ENCODE measurements at regions not wholly inside any gene's neighbourhood (a gene's known extent, or its start where the extent isn't known, plus 50 kb on each side); places are given as distances from the start of the nearest gene placed in this dataset.
"Not testable (repeated sequence)": the region's sequence is repeated elsewhere in the genome, so short reads cannot be mapped to it uniquely, and the experiment has no call there.

DNA sequence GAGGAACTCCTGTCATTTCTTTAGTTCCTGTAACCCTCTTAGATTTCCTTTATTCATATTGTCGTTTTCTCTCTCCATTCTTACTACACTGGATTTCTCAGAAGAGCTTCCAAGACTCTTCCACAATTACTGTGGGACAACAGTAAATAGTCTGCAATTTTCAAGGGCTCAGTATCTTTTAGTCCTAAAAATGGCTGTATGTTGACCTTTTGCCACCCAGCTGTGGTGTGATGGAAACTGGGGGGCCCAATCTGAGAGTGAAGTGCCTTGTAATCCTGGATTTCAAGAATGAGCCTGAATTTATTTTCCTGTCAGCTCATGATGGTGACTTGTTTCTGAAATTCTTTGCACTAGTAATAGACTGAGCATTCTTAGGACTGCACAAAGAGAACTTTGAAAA lies 277.6 kb upstream of the RASGRP1 start:
- Histone ChIP-seq H3K27ac (ENCODE audit: low read depth, low read length) (no peak overlapping the region), H3K27me3 (ENCODE audit: insufficient read depth, low read length) (no peaks in the 10 kb centered on the region), H2AFZ (ENCODE audit: low read length, unreplicated experiment) (no peak overlapping the region), H3K4me3 (ENCODE audit: low read depth, low read length) (no peak overlapping the region), H3K4me1 (ENCODE audit: control insufficient read depth, insufficient read depth, low read length, unreplicated experiment) (peaks cover 27% of the 10 kb centered on the region), H3K79me2 (ENCODE audit: control insufficient read depth, insufficient read depth, low read length, unreplicated experiment) (no peaks in the 10 kb centered on the region), H3K36me3 (ENCODE audit: insufficient read depth, low read length) (no peaks in the 10 kb centered on the region)

DNA sequence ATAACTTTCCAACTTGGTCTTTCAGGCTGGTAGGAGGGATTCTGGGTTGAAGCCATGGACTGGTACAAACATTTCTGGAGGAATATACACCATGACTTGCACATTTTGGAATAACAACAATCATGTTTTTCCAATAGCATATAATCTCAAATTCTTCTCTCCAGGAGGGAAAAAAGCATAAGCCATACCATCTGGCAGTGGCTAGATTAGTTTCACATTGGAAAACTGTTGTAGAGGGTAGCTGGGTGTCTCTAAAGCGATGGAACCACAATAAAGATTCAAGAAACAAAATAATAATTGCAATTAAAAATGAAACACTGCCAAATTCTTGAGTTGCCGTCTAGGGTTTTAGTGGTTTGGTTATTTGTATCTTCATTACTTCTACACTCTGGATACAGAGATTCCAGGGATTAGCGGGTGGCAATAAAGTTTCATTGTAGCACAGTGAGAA lies 278.5 kb upstream of the RASGRP1 start:
- peaks cover 27% of the 10 kb centered on the region for H3K4me1 ChIP-seq (ENCODE audit: control insufficient read depth, insufficient read depth, low read length, unreplicated experiment)
- no peaks in the 10 kb centered on the region for H3K27me3 ChIP-seq (ENCODE audit: insufficient read depth, low read length)
- H3K36me3 ChIP-seq (ENCODE audit: insufficient read depth, low read length) = no peaks in the 10 kb centered on the region
- 0 out of 2 replicates have a peak overlapping the region, but pooled peaks have one; percentile 6 for H3K4me3 ChIP-seq (ENCODE audit: low read depth, low read length)
- peak overlapping the region; percentile 50 for H3K27ac ChIP-seq (ENCODE audit: low read depth, low read length)
- no peaks in the 10 kb centered on the region for H3K79me2 ChIP-seq (ENCODE audit: control insufficient read depth, insufficient read depth, low read length, unreplicated experiment)
- peak overlapping the region; percentile 70 for H2AFZ ChIP-seq (ENCODE audit: low read length, unreplicated experiment)

DNA sequence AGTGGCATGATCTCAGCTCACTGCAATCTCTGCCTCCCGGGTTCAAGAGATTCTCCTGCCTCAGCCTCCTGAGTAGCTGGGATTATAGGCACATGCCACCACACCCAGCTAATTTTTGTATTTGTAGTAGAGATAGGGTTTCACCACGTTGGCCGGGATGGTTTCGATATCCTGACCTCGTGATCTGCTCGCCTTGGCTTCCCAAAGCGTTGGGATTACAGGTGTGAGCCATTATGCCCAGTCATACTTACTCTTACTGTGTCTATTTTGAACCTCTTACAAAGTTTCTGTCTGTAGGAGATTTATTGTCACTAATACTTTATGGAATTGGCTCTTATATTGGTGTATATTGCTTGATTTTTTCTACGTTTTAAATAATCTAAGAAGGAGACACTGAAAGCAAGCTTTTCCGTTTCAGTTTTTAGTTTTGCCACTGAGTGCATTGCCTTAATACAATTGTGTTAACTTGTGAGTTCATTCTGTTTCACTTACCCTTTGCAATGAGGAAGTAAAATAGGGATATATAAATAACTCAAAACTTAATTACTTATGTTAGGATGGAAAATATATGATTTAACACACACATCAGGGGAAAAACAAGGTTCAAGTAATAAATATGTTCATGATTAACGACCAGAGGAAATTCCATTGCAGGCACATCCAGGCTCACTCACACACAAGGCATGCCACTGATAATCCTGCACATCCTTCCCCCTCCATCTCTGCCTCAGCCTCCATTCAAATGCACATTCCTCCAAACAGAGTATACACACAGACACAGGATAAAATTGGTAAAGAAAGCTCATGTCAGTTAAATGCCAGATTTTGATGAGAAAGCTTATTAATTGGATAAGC lies 279.3 kb upstream of the RASGRP1 start:
- no peaks in the 10 kb centered on the region for H3K79me2 ChIP-seq (ENCODE audit: control insufficient read depth, insufficient read depth, low read length, unreplicated experiment)
- H3K27me3 ChIP-seq (ENCODE audit: insufficient read depth, low read length) = no peaks in the 10 kb centered on the region
- H2AFZ ChIP-seq (ENCODE audit: low read length, unreplicated experiment) = peak overlapping the region; percentile 89
- no peaks in the 10 kb centered on the region for H3K36me3 ChIP-seq (ENCODE audit: insufficient read depth, low read length)
- peaks cover 27% of the 10 kb centered on the region for H3K4me1 ChIP-seq (ENCODE audit: control insufficient read depth, insufficient read depth, low read length, unreplicated experiment)
- H3K4me3 ChIP-seq (ENCODE audit: low read depth, low read length) = peak overlapping the region; percentile 32; the same call in 1 of the 2 replicates
- H3K27ac ChIP-seq (ENCODE audit: low read depth, low read length) = peak overlapping the region; percentile 41

DNA sequence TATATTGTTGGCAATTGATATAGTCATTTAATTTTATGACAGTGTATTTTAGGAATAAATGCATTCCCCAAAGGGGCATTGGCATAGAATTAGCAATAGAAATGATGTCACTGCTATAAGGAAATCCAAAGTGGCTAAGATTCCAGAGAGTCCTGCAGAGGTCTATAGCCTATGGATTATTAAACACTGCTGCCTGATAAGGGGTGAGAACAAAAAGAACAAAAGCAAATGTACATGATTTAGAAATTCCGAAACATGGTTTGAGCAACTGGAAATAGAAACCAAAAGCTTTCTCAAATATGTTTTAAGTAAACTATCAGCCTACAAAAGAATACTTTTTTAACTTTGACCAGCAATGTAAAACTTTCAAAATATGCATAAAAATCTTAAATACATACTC lies 280.1 kb upstream of the RASGRP1 start:
- Histone ChIP-seq H3K27ac (ENCODE audit: low read depth, low read length) (peak overlapping the region; percentile 41; the same call in 1 of the 2 replicates), H3K79me2 (ENCODE audit: control insufficient read depth, insufficient read depth, low read length, unreplicated experiment) (no peaks in the 10 kb centered on the region), H3K27me3 (ENCODE audit: insufficient read depth, low read length) (no peaks in the 10 kb centered on the region), H3K36me3 (ENCODE audit: insufficient read depth, low read length) (no peaks in the 10 kb centered on the region), H3K4me1 (ENCODE audit: control insufficient read depth, insufficient read depth, low read length, unreplicated experiment) (peaks cover 27% of the 10 kb centered on the region), H3K4me3 (ENCODE audit: low read depth, low read length) (no peak overlapping the region), H2AFZ (ENCODE audit: low read length, unreplicated experiment) (peak overlapping the region; percentile 89)

DNA sequence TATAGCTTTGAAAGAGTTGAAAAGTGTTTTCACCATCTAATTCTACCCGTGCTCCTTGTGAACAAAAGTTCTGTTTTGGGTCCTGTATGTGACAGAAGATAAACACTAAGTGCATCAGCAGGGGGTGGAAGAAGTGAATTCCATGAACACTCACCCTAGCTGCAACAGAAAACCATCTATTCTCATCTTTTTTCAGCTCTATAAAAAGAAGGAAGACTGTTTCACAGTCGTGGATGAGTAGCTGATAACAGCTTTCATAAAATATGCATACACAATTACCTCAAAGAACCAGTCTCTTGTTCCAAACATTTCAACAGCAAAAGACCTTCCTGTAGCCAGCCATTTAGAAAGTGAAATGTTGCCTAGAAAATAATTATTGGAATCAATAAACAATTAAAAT lies 281.7 kb upstream of the RASGRP1 start:
- Histone ChIP-seq H3K27ac (ENCODE audit: low read depth, low read length) (no peak overlapping the region), H2AFZ (ENCODE audit: low read length, unreplicated experiment) (peak overlapping the region; percentile 73), H3K79me2 (ENCODE audit: control insufficient read depth, insufficient read depth, low read length, unreplicated experiment) (no peaks in the 10 kb centered on the region), H3K4me3 (ENCODE audit: low read depth, low read length) (no peak overlapping the region), H3K27me3 (ENCODE audit: insufficient read depth, low read length) (no peaks in the 10 kb centered on the region), H3K4me1 (ENCODE audit: control insufficient read depth, insufficient read depth, low read length, unreplicated experiment) (peaks cover 27% of the 10 kb centered on the region), H3K36me3 (ENCODE audit: insufficient read depth, low read length) (no peaks in the 10 kb centered on the region)

DNA sequence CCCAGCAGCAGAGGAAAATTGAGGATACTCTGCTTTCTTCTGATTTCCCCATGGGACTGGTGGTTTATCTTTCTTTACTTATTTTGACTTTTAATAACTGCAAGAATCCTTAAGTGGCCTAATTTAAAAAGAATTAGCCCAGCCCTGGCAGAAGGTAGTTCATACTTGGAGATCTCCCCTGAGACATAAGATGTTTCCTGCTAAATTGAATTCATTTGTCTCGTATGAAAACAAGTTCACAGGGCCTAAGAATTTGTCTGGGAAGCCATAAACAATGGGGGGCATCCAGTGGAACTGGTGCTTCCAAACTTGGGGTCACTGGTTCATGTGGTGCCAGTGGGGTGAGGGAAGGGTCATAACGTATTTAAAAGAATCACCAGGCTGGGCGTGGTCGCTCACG lies 283.1 kb upstream of the RASGRP1 start:
- Histone ChIP-seq H2AFZ (ENCODE audit: low read length, unreplicated experiment) (no peak overlapping the region), H3K36me3 (ENCODE audit: insufficient read depth, low read length) (no peaks in the 10 kb centered on the region), H3K4me1 (ENCODE audit: control insufficient read depth, insufficient read depth, low read length, unreplicated experiment) (peaks cover 27% of the 10 kb centered on the region), H3K27me3 (ENCODE audit: insufficient read depth, low read length) (no peaks in the 10 kb centered on the region), H3K4me3 (ENCODE audit: low read depth, low read length) (no peak overlapping the region), H3K27ac (ENCODE audit: low read depth, low read length) (no peak overlapping the region), H3K79me2 (ENCODE audit: control insufficient read depth, insufficient read depth, low read length, unreplicated experiment) (no peaks in the 10 kb centered on the region)

DNA sequence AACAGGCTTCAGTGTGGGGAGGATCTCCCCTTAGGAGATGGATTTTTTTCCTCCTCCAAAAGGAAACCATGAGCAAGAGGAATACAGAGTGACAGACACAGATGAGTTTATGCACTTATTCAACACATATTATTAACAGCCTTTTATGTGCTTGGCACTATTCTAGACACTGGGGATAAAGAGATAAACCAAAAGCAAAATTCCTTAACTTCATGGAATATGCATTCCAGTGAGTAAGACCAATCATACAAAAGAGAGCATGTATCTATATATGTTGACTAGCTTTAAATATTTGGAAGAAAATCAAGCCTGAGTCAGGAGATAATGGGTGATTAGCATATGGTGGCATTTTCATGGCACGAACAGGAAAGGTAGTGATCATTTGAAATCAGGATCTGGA lies 284.4 kb upstream of the RASGRP1 start:
- H3K4me1 ChIP-seq (ENCODE audit: control insufficient read depth, insufficient read depth, low read length, unreplicated experiment) = peaks cover 15% of the 10 kb centered on the region
- no peak overlapping the region for H2AFZ ChIP-seq (ENCODE audit: low read length, unreplicated experiment)
- H3K79me2 ChIP-seq (ENCODE audit: control insufficient read depth, insufficient read depth, low read length, unreplicated experiment) = no peaks in the 10 kb centered on the region

DNA sequence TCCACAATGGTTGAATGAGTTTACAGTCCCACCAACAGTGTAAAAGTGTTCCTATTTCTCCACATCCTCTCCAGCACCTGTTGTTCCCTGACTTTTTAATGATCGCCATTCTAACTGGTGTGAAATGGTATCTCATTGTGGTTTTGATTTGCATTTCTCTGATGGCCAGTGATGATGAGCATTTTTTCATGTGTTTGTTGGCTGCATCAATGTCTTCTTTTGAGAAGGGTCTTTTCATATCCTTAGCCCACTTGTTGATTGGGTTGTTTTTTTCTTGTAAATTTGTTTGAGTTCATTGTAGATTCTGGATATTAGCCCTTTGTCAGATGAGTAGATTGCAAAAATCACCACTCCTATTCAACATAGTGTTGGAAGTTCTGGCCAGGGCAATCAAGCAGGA lies 287.6 kb upstream of the RASGRP1 start:
- not testable (repeated sequence) for H2AFZ ChIP-seq (ENCODE audit: low read length, unreplicated experiment); H3K27me3 ChIP-seq (ENCODE audit: insufficient read depth, low read length); H3K79me2 ChIP-seq (ENCODE audit: control insufficient read depth, insufficient read depth, low read length, unreplicated experiment); H3K4me1 ChIP-seq (ENCODE audit: control insufficient read depth, insufficient read depth, low read length, unreplicated experiment); H3K4me3 ChIP-seq (ENCODE audit: low read depth, low read length); H3K27ac ChIP-seq (ENCODE audit: low read depth, low read length); H3K36me3 ChIP-seq (ENCODE audit: insufficient read depth, low read length)

More for the DNA sequence above, 284.4 kb upstream of the RASGRP1 start:
- Histone ChIP-seq H3K4me3 (ENCODE audit: low read depth, low read length) (no peak overlapping the region), H3K27ac (ENCODE audit: low read depth, low read length) (no peak overlapping the region), H3K27me3 (ENCODE audit: insufficient read depth, low read length) (no peaks in the 10 kb centered on the region), H3K36me3 (ENCODE audit: insufficient read depth, low read length) (no peaks in the 10 kb centered on the region)

DNA sequence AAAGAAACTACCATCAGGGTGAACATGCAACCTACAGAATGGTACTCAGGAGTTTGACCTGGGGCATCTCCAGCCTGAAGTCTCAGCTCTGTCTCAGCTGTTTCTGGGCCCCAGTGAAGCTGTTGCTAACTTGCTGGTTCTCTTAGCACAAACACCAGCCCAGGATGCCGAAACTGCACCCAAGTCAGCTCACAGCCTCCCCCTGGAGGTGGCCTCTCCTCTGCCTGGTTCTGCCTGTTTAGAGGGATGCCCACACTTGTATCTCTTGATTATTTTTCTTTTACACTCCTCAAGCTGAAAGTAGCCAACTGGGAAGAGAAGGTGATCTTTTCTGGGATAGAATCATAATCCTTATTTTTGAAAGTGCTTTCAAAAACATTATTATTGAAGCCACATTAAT lies 289.0 kb upstream of the RASGRP1 start:
- Histone ChIP-seq H3K36me3 (ENCODE audit: insufficient read depth, low read length) (no peaks in the 10 kb centered on the region), H3K4me1 (ENCODE audit: control insufficient read depth, insufficient read depth, low read length, unreplicated experiment) (no peaks in the 10 kb centered on the region), H3K4me3 (ENCODE audit: low read depth, low read length) (no peak overlapping the region), H3K27me3 (ENCODE audit: insufficient read depth, low read length) (no peaks in the 10 kb centered on the region), H3K79me2 (ENCODE audit: control insufficient read depth, insufficient read depth, low read length, unreplicated experiment) (no peaks in the 10 kb centered on the region), H3K27ac (ENCODE audit: low read depth, low read length) (no peak overlapping the region), H2AFZ (ENCODE audit: low read length, unreplicated experiment) (no peak overlapping the region)

DNA sequence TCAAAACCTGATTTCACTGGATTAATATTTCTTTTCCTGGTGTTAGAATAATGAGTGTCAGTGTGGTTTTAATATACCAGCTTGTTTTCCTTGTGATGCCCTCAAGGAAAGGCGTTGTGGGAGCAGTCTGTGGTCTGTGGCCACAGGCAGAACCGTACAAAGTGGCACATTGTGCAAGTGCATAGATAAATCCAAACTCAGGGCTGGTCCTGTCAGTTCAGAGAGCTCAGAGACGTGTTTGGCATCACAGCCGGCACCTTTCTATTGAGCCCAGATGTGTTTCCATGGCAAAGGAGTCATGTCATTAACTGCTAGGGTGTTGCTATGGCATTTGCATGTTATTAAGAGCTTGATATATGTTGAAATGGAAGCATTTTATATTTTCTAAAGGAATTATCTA lies 289.9 kb upstream of the RASGRP1 start:
- Histone ChIP-seq H3K36me3 (ENCODE audit: insufficient read depth, low read length) (no peaks in the 10 kb centered on the region), H3K79me2 (ENCODE audit: control insufficient read depth, insufficient read depth, low read length, unreplicated experiment) (no peaks in the 10 kb centered on the region), H3K4me1 (ENCODE audit: control insufficient read depth, insufficient read depth, low read length, unreplicated experiment) (no peaks in the 10 kb centered on the region), H3K27me3 (ENCODE audit: insufficient read depth, low read length) (no peaks in the 10 kb centered on the region), H3K27ac (ENCODE audit: low read depth, low read length) (no peak overlapping the region), H2AFZ (ENCODE audit: low read length, unreplicated experiment) (no peak overlapping the region), H3K4me3 (ENCODE audit: low read depth, low read length) (no peak overlapping the region)

DNA sequence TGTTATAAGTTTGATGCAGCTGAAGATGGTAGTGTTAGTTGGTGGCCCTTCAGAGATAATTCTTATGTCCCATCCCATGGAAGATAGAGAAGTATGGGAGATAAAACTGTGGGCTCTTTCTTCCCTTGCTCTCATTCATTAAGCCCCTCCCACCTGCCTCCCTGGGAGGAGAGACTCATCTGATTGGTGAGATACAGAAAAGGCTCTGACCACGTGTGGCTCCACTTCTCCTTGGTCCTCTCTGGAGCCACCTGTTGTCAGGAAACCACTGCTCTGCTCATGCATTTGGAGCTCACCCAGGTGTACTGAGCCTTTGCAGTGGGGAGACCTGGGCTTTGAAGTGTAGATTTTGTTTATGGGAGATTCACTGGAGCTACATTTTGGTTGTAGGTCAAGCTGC lies 293.2 kb upstream of the RASGRP1 start:
- H3K79me2 ChIP-seq (ENCODE audit: control insufficient read depth, insufficient read depth, low read length, unreplicated experiment) = no peaks in the 10 kb centered on the region
- H2AFZ ChIP-seq (ENCODE audit: low read length, unreplicated experiment) = no peak overlapping the region
- H3K27me3 ChIP-seq (ENCODE audit: insufficient read depth, low read length) = no peaks in the 10 kb centered on the region
- H3K4me1 ChIP-seq (ENCODE audit: control insufficient read depth, insufficient read depth, low read length, unreplicated experiment) = no peaks in the 10 kb centered on the region
- H3K4me3 ChIP-seq (ENCODE audit: low read depth, low read length) = no peak overlapping the region
- no peaks in the 10 kb centered on the region for H3K36me3 ChIP-seq (ENCODE audit: insufficient read depth, low read length)
- H3K27ac ChIP-seq (ENCODE audit: low read depth, low read length) = no peak overlapping the region

Measured in ACC112 (cell line).